ENCODE measurements at regions not wholly inside any gene's neighbourhood (a gene's known extent, or its start where the extent isn't known, plus 50 kb on each side); places are given as distances from the start of the nearest gene placed in this dataset.
"Not testable (repeated sequence)": the region's sequence is repeated elsewhere in the genome, so short reads cannot be mapped to it uniquely, and the experiment has no call there.

DNA sequence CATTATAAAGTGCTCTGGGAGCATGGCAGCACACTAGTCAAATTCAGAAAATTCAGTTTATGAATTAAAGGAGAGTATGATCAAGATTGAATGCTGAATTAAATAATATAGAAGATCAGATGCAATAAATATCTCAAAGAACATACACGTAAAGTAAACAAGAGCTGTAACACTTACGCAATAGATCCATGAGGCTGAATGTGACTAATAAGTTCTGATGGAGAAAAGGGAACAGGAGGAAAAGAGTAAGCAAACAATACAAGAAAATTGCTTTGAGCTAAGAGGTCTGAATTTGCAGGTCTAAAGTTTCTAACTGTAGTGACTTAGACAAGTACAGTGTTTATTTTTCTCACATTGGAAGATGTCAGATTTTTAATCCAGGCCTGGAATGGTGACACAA lies 646.7 kb upstream of the ZNF804A start:
- Histone ChIP-seq H3K4me1 (ENCODE audit: control insufficient read depth in 3 of 3, insufficient read depth in 2 of 3, low read depth in 1 of 3, low read length in 2 of 3) (no peaks in the 10 kb centered on the region), H3K9me3 (ENCODE audit: control insufficient read depth in 2 of 2, insufficient read depth in 1 of 2, low read depth in 1 of 2, low read length in 1 of 2) (no peaks in the 10 kb centered on the region), H3K27ac (ENCODE audit: low read depth in 1 of 3, low read length in 2 of 3) (no peak overlapping the region), H3K36me3 (ENCODE audit: control insufficient read depth in 3 of 3, insufficient read depth in 2 of 3, low read depth in 1 of 3, low read length in 3 of 3) (no peaks in the 10 kb centered on the region), H3K27me3 (ENCODE audit: control insufficient read depth in 3 of 3, insufficient read depth in 3 of 3, low read length in 3 of 3) (no peaks in the 10 kb centered on the region), H3K4me3 (ENCODE audit: low read depth in 1 of 3, low read length in 3 of 3) (no peak overlapping the region)
- no peak for FAIRE-seq
- WGBS, 3 donors = 73 to 82% (median 77%) methylated on average over 2 of the region's 2 CpGs
- DNase-seq = peak in 1 of 2 donors; percentile 4

DNA sequence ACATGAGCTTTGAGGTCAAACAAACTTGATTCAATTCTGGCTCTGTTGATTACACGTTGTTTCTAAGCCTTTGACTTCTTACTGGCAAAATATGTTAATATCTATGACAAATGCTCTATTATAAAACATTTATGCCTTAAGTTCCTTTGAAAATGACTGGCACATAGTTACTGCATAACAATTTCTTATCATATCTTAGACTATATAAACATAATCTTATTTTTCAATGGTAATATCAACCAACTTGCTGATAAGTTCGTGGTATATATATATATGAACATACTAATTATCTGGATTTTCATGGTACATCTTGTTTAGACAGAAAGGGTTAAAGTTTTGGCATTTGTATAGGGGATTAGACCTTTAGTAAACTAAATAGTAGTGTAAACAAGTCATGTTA lies 645.6 kb upstream of the ZNF804A start:
- no peaks in the 10 kb centered on the region for H3K36me3 ChIP-seq (ENCODE audit: control insufficient read depth in 3 of 3, insufficient read depth in 2 of 3, low read depth in 1 of 3, low read length in 3 of 3)
- FAIRE-seq = no peak
- no peaks in the 10 kb centered on the region for H3K27me3 ChIP-seq (ENCODE audit: control insufficient read depth in 3 of 3, insufficient read depth in 3 of 3, low read length in 3 of 3)
- H3K27ac ChIP-seq (ENCODE audit: low read depth in 1 of 3, low read length in 2 of 3) = no peak overlapping the region
- H3K4me1 ChIP-seq (ENCODE audit: control insufficient read depth in 3 of 3, insufficient read depth in 2 of 3, low read depth in 1 of 3, low read length in 2 of 3) = no peaks in the 10 kb centered on the region
- WGBS, 3 donors = 14 to 42% (median 21%) methylated on average over 2 of the region's 2 CpGs
- no peak overlapping the region for H3K4me3 ChIP-seq (ENCODE audit: low read depth in 1 of 3, low read length in 3 of 3)
- H3K9me3 ChIP-seq (ENCODE audit: control insufficient read depth in 2 of 2, insufficient read depth in 1 of 2, low read depth in 1 of 2, low read length in 1 of 2) = no peaks in the 10 kb centered on the region
- no peak for DNase-seq

DNA sequence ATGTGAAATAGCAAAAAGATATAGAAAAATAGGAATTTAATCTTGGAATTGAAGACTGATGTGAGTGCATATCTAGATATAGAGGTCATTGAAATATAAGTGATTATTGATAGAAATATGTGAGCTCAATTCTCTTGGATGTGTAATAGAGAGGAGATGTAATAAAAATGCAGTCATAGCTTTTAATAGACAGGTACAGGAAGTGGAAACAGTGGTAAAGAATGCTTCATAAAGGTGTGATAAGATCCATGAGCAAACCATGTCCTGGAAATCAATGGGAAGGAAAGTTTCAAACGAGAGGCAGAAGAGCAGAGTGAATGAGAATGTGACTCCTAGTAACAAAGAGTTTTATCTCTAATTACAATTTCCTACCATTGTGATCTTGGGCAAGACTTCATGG lies 634.7 kb upstream of the ZNF804A start:
- 33 to 47% (median 43%) methylated on average over 1 of the region's 1 CpG for WGBS, 3 donors
- FAIRE-seq = no peak
- Histone ChIP-seq H3K4me3 (ENCODE audit: low read depth in 1 of 3, low read length in 3 of 3) (no peak overlapping the region), H3K27ac (ENCODE audit: low read depth in 1 of 3, low read length in 2 of 3) (no peak overlapping the region), H3K4me1 (ENCODE audit: control insufficient read depth in 3 of 3, insufficient read depth in 2 of 3, low read depth in 1 of 3, low read length in 2 of 3) (no peaks in the 10 kb centered on the region), H3K36me3 (ENCODE audit: control insufficient read depth in 3 of 3, insufficient read depth in 2 of 3, low read depth in 1 of 3, low read length in 3 of 3) (no peaks in the 10 kb centered on the region), H3K27me3 (ENCODE audit: control insufficient read depth in 3 of 3, insufficient read depth in 3 of 3, low read length in 3 of 3) (no peaks in the 10 kb centered on the region), H3K9me3 (ENCODE audit: control insufficient read depth in 2 of 2, insufficient read depth in 1 of 2, low read depth in 1 of 2, low read length in 1 of 2) (no peaks in the 10 kb centered on the region)
- no peak for DNase-seq

DNA sequence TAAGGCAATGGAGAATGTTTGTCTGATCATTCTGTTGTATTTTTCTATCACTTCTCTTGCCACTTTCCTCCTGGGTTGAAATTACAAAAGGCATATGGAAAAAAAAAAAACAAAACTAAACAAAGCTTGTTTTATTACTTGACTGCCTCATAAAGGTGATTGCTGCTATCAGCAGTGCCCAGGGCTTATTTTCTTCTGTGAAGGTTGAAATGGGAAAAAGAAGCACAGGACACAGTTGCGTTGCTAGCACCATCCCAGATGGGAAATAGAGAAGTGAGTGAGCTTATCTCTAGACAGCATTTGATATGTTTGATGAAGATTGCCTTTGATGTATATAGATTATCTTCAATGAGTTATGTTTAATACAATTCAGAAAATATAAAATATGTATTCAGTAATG lies 633.8 kb upstream of the ZNF804A start:
- no peaks in the 10 kb centered on the region for H3K27me3 ChIP-seq (ENCODE audit: control insufficient read depth in 3 of 3, insufficient read depth in 3 of 3, low read length in 3 of 3)
- FAIRE-seq (no peak), DNase-seq (peak; percentile 17 to 36)
- H3K9me3 ChIP-seq (ENCODE audit: control insufficient read depth in 2 of 2, insufficient read depth in 1 of 2, low read depth in 1 of 2, low read length in 1 of 2) = no peaks in the 10 kb centered on the region
- no peaks in the 10 kb centered on the region for H3K36me3 ChIP-seq (ENCODE audit: control insufficient read depth in 3 of 3, insufficient read depth in 2 of 3, low read depth in 1 of 3, low read length in 3 of 3)
- H3K4me1 ChIP-seq (ENCODE audit: control insufficient read depth in 3 of 3, insufficient read depth in 2 of 3, low read depth in 1 of 3, low read length in 2 of 3) = no peaks in the 10 kb centered on the region
- H3K27ac ChIP-seq (ENCODE audit: low read depth in 1 of 3, low read length in 2 of 3) = no peak overlapping the region
- H3K4me3 ChIP-seq (ENCODE audit: low read depth in 1 of 3, low read length in 3 of 3) = no peak overlapping the region
- WGBS, 3 donors = 14 to 51% (median 29%) methylated on average over 1 of the region's 1 CpG

DNA sequence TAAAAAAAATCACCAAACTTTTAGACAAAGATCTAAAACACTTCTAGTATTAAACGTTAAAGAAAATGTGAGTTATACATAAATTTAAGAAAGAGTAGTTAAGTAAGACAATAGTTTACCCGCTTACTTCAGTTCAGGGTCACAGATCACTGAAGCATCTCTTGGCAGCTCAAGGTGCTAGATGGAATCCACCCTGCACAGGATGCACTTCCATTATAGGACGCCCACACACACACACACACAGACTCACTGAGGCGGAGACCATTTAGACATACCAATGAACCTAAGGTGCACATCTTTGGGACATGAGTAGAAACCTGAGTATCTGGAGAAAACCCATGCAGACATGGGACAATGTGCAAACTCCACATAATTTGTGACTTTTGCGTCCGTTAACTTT lies 630.6 kb upstream of the ZNF804A start:
- Histone ChIP-seq H3K27me3 (ENCODE audit: control insufficient read depth in 3 of 3, insufficient read depth in 3 of 3, low read length in 3 of 3) (no peaks in the 10 kb centered on the region), H3K4me1 (ENCODE audit: control insufficient read depth in 3 of 3, insufficient read depth in 2 of 3, low read depth in 1 of 3, low read length in 2 of 3) (no peaks in the 10 kb centered on the region), H3K27ac (ENCODE audit: low read depth in 1 of 3, low read length in 2 of 3) (no peak overlapping the region), H3K4me3 (ENCODE audit: low read depth in 1 of 3, low read length in 3 of 3) (no peak overlapping the region), H3K36me3 (ENCODE audit: control insufficient read depth in 3 of 3, insufficient read depth in 2 of 3, low read depth in 1 of 3, low read length in 3 of 3) (no peaks in the 10 kb centered on the region), H3K9me3 (ENCODE audit: control insufficient read depth in 2 of 2, insufficient read depth in 1 of 2, low read depth in 1 of 2, low read length in 1 of 2) (no peaks in the 10 kb centered on the region)
- no peak for FAIRE-seq
- WGBS, 3 donors = 93 to 94% (median 94%) methylated on average over 6 of the region's 6 CpGs
- no peak for DNase-seq

DNA sequence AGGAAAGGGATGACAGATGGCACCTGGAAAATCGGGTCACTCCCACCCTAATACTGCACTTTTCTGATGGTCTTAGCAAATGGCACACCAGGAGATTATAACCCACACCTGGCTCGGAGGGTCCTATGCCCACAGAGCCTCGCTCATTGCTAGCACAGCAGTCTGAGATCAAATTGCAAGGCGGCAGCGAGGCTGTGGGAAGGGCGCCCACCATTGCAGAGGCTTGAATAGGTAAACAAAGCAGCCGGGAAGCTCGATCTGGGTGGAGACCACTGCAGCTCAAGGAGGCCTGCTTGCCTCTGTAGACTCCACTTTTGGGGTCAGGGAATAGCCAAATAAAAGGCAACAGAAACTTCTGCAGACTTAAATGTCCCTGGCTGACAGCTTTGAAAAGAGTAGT lies 622.7 kb upstream of the ZNF804A start:
- H3K4me1 ChIP-seq (ENCODE audit: control insufficient read depth in 3 of 3, insufficient read depth in 2 of 3, low read depth in 1 of 3, low read length in 2 of 3); H3K4me3 ChIP-seq (ENCODE audit: low read depth in 1 of 3, low read length in 3 of 3); H3K9me3 ChIP-seq (ENCODE audit: control insufficient read depth in 2 of 2, insufficient read depth in 1 of 2, low read depth in 1 of 2, low read length in 1 of 2); H3K36me3 ChIP-seq (ENCODE audit: control insufficient read depth in 3 of 3, insufficient read depth in 2 of 3, low read depth in 1 of 3, low read length in 3 of 3); DNase-seq; H3K27ac ChIP-seq (ENCODE audit: low read depth in 1 of 3, low read length in 2 of 3); H3K27me3 ChIP-seq (ENCODE audit: control insufficient read depth in 3 of 3, insufficient read depth in 3 of 3, low read length in 3 of 3); FAIRE-seq: not testable (repeated sequence)
- 90 to 91% (median 90%) methylated on average over 8 of the region's 8 CpGs for WGBS, 3 donors

DNA sequence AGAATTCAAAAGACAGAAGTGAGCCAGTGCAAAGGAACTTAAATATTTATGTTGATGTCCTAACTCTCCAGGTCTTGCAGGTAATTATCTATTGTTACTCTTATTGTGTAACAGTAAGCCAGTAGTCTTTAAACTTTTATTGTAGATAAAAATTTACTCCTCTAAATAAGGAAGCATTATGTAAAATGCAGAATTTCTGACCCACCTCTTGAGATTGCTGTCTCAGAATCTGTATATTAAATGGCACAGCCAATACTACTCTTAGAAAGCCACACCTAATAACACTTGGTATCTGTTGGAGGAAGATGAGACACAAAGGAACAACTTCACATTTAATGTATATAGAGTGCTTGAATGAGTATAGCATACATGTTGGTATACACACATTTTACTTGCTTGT lies 613.5 kb upstream of the ZNF804A start:
- FAIRE-seq (no peak), DNase-seq (no peak)
- Histone ChIP-seq H3K27me3 (ENCODE audit: control insufficient read depth in 3 of 3, insufficient read depth in 3 of 3, low read length in 3 of 3) (no peaks in the 10 kb centered on the region), H3K4me1 (ENCODE audit: control insufficient read depth in 3 of 3, insufficient read depth in 2 of 3, low read depth in 1 of 3, low read length in 2 of 3) (no peaks in the 10 kb centered on the region), H3K36me3 (ENCODE audit: control insufficient read depth in 3 of 3, insufficient read depth in 2 of 3, low read depth in 1 of 3, low read length in 3 of 3) (no peaks in the 10 kb centered on the region), H3K9me3 (ENCODE audit: control insufficient read depth in 2 of 2, insufficient read depth in 1 of 2, low read depth in 1 of 2, low read length in 1 of 2) (no peaks in the 10 kb centered on the region), H3K27ac (ENCODE audit: low read depth in 1 of 3, low read length in 2 of 3) (no peak overlapping the region), H3K4me3 (ENCODE audit: low read depth in 1 of 3, low read length in 3 of 3) (no peak overlapping the region)

DNA sequence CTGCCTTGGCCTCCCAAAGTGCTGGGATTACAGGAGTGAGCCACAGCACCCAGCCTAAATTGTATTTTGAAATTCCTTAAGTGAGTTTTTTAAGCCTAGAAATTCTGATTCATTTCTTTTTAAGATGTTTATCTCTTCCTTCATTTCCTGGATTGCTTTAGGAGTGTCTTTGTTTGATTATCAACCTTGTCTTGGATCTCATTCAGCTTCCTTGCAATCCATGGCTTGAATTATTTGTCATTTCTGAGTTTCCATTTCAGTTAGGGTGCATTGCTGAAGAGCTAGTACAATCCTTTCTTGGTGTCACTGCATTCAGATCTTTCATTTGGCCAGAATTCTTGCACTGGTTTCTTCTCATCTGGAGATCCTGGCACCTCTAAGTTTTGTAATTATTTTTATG lies 606.4 kb upstream of the ZNF804A start:
- Histone ChIP-seq H3K27me3 (ENCODE audit: control insufficient read depth in 3 of 3, insufficient read depth in 3 of 3, low read length in 3 of 3) (no peaks in the 10 kb centered on the region), H3K4me3 (ENCODE audit: low read depth in 1 of 3, low read length in 3 of 3) (no peak overlapping the region), H3K4me1 (ENCODE audit: control insufficient read depth in 3 of 3, insufficient read depth in 2 of 3, low read depth in 1 of 3, low read length in 2 of 3) (no peaks in the 10 kb centered on the region), H3K36me3 (ENCODE audit: control insufficient read depth in 3 of 3, insufficient read depth in 2 of 3, low read depth in 1 of 3, low read length in 3 of 3) (no peaks in the 10 kb centered on the region), H3K27ac (ENCODE audit: low read depth in 1 of 3, low read length in 2 of 3) (no peak overlapping the region), H3K9me3 (ENCODE audit: control insufficient read depth in 2 of 2, insufficient read depth in 1 of 2, low read depth in 1 of 2, low read length in 1 of 2) (no peaks in the 10 kb centered on the region)
- no peak for DNase-seq
- FAIRE-seq = no peak

DNA sequence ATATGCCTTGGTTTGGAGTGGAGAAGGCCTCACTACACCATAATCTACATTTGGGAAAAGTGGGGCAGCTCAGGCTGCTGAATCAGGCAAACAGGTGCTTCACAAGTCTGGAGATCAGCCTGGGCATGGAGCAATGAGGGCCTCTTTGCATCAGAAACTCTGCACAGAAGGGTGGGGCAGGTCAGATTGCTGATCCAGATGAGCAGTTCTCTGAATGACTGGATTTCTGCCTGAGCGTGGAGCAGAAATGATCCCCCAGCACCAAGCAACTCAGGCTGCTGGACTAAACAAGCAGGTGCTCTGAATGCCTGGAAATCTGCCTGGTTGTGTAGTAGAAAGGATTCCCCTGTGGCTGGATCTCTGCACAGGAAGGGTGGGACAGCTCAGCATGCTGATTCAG lies 605.3 kb upstream of the ZNF804A start:
- Histone ChIP-seq H3K36me3 (ENCODE audit: control insufficient read depth in 3 of 3, insufficient read depth in 2 of 3, low read depth in 1 of 3, low read length in 3 of 3) (no peaks in the 10 kb centered on the region), H3K4me3 (ENCODE audit: low read depth in 1 of 3, low read length in 3 of 3) (no peak overlapping the region), H3K9me3 (ENCODE audit: control insufficient read depth in 2 of 2, insufficient read depth in 1 of 2, low read depth in 1 of 2, low read length in 1 of 2) (no peaks in the 10 kb centered on the region), H3K27ac (ENCODE audit: low read depth in 1 of 3, low read length in 2 of 3) (no peak overlapping the region), H3K4me1 (ENCODE audit: control insufficient read depth in 3 of 3, insufficient read depth in 2 of 3, low read depth in 1 of 3, low read length in 2 of 3) (peaks cover 0 to 7% (median 0%) of the 10 kb centered on the region in 3 donors), H3K27me3 (ENCODE audit: control insufficient read depth in 3 of 3, insufficient read depth in 3 of 3, low read length in 3 of 3) (no peaks in the 10 kb centered on the region)
- FAIRE-seq (no peak), DNase-seq (no peak)
- WGBS, 3 donors = 55 to 86% (median 73%) methylated on average over 1 of the region's 1 CpG
